Middle frontal gyrus (tissue), 1 donor: ENCODE measurements at regions not wholly inside any gene's neighbourhood (a gene's known extent, or its start where the extent isn't known, plus 50 kb on each side); places are given as distances from the start of the nearest gene placed in this dataset.

Source experiments
- DNase-seq: peaks from one replicate; pipeline ENCODE4 v3.0.0-alpha.2; 2015; ENCODE audit warnings: low spot score; ENCODE audit errors: extremely low spot score

DNA sequence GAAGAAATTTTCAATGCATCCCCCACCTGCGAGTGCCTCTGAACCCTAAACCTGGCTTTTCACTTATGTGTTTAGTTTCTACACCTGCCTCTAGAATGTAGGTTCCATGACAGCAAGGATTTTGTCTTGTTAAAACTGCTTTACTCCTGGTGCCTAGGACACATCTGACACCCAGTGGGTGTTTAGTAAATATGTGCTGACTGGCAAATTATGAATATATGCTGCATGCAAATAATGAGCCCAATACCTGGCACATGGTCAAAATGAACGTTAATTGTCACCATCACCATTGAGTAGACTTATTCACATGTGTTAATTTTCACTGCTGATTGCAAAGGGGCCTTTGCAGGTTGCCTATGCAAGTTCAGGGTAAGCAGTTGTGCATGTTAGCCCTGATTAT, 249.9 kb upstream of the WWC1 start:
- no peak for DNase-seq

DNA sequence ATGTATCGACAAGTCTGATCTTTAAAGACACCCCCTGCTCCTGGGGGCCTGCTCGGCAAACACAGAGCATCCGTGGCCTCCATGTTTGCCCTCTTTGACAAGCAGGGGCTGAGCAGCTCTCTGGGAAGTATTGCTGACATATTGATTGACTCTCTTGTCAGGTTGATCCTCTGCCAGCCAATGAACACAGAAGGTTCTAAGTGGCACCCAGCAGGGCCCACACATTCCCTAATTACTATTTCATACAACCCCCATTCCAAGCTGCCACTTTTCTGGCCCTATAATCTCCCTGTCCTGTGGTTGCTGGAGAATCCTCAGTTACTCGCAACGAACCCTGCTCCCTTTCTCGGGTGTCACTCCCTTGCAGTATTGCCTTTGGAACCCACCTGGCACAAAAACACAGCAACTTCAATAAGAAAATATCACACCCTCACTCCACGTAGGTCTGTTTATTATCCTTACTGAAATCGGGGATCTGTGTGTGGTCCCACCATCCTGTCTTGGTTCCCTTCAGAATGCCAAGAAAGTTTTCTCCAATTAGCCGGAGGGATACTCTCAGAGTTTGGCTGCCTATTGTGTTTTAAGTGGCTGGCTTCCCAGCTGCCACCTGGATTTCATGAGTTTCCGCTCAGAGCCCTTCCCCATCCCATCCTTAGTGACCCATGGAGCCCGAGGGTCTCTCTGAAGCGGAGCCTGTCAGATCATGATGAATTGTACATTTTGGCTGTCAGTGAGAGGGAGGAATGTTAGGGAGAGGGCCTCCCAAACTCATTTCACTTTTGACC, 249.0 kb upstream of the WWC1 start:
- no peak for DNase-seq

DNA sequence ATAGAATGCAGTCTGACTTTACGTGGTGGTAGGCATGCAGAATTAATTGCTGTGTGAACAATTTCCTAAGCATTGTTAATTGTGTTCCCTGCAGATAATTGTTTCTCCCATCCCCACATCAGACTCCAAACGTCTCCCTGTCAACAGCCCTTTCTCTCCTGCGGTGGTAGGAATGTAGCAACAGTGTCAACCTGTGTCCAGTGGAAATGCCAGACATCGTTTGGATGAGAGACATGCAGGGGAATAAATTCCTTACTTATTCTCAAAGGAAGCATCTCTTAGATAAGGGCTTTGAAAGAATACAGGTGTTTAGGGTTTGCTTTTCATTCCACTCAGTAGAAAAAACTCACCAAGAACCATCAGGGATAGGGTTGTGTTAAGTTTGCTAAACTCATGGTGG, 245.3 kb upstream of the WWC1 start:
- DNase-seq, result no peak

DNA sequence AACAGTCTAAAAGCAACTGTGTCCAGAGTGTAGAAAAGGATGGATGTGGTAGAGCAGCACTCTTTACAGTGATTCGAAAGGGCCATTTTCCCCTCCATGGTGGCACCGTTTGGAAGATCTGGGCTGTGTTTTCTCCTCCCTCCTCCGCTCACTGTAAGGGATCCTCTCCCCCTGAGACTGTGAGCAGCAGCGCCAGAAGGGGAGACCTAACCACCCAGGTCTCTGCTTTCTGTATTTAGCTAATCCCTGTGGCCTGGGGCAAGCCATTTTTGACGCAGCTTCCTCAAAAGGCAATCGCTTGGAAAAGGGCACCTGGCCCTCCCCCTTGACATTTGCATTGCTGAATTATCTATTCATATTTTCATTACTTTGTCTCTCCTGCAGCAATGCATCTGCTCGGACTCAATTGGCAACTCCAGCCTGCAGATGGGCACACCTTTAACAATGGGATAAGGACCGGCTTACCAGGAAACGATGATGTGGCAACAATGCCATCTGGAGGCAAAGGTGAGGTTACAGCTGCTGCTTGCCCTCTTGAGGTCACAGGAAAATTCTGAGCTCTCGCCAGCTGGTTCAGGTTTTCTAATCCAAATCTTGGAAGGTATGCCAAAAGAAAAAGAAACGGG, 244.3 kb upstream of the WWC1 start:
- DNase-seq, result no peak

DNA sequence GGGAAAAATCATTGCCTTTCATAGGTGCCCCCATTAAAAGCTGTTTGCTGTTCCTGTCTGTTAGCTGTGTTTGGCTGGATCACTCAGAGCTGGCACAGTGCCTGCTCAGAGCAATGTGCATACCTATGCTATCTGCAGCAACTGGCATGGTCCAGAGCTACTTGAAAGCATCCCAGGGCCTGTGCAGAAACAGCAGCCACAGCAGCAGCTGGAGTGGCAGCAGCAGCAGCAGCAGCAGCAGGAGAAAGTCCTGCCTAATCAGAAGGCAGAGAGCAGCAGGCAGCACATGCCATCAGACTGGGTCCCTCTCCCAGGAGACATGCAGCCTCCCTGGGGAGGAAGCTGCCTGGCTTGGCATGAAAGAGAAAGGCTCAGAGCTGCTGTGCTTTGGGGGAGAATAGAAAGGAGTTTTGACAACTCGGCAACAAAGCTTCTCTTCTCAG, 243.8 kb upstream of the WWC1 start:
- no peak for DNase-seq

DNA sequence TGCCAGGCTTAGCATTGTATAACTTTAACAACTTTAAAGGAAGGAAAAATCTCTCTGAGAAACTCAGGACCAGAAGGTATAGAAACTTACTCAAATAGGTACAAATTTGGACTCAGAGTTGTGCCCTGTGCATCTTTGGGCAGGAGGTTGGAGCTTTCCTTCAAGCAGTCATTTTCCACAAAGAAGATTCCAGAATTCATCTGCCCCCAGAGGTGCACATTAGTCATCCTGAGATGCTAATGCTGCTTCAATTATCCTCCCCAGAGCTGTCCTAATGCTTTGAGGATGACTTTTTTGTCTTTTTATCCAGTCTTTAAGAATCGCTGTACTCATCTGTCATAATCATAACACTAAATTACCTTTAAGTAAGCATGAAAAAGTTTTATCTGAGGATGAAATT, 243.0 kb upstream of the WWC1 start:
- no peak for DNase-seq

DNA sequence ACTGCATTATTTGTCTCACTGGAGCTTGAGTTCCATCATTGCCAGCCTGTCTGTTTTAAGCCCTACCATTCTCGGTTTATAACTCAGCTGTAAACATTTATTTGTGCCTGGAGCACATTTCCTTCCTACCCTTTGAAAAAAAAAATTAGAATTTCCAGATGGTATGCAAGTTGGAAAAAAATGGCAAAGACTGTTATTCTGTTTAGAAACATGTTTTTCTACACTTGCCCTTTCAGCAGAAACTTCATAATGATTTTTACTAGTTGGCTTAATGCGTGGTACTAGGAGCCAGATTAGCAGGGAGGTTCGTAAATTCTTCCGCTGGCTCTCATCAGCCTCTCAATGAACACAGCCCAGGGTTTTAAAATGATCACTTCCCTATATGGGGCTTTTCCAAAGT, 238.8 kb upstream of the WWC1 start:
- DNase-seq, result no peak

DNA sequence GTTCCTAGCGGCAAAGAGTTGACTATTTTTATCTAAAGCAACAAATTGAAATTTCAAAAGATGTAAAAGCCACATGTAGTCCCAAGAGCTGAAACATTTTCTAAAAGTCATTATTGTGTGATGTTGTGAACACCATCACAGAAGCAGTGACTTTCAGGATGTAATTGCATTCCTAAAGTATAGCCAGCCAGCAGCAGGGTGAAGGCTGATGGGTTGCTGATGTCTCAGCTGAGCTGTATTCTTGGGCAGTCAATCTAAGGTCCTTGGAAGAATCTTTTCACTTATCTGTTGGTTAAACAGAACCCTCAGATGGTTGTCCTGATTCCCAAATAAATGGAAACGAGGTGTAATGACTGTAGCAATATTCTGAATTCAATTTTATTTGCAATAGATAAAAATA, 237.4 kb upstream of the WWC1 start:
- DNase-seq, result no peak

DNA sequence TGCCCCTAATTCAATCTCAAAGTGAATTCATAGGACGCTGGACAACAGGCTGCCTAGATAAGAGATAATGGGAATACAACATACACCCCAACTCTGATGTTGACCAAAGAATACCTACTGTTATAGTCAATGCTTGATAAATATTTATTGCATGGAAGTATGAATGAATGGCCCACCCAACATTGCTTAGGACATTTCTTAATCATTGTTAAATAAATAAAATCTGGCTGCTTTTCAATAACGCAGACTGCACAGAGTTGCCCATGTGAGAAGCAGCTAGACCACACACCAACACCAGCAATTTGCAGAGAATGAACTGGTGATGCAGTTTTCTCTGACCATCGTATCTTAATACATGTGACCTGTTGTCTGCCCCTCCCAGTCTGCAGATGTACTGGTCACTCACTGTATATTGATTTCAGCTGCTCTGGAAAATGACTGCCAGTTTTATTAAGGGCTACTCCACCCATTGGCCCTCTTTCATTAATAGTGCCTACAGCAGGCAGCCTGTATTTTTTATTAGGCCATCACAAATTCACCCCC, 236.2 kb upstream of the WWC1 start:
- DNase-seq, result no peak

DNA sequence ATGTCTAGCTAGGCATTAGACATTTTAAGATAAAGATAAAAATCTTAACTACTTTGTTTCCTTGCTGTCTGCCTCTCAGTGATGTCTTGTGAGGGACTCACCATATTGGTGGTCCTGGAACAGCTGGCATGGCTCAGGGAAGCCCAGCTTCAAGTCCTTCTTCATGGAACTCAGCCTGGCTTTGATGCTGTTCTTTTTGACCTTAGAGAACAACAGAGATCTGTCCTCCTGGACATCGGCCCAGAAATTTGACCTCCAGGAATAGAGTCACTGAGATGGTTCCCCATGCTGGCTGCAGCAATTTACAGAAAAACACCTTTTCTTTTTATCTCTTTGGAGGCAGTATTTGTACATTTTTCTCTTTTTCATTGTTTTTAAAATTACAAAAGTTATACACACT, 235.5 kb upstream of the WWC1 start:
- no peak for DNase-seq

DNA sequence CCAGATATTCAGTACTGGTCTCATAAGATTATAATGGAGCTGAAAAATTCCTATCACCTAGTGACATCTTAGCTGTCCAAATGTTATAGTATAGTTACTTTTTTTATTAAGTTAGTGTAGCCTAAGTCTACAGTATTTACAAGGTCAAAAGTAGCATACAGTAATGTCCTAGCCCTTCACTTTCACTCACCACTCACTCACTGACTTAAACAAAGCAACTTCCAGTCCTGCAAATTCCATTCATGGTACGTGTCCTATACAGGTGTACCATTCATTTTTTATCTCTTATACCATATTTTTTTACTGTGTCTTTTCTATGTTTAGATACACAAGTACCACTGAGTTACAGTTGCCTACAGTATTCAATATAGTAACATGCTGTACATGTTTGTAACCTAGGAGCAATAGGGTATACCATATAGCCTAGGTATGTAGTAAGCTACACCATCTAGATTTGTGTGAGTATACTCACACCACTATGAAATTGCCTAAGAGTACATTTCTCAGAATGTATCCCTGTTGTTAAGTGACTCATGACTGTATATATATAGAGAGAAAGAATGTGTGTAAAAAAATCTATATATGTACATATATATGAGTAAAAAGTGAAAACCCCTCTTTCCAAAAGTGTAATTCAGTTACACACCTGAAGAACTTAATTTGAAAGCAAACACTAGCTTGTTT, 234.8 kb upstream of the WWC1 start:
- no peak for DNase-seq

DNA sequence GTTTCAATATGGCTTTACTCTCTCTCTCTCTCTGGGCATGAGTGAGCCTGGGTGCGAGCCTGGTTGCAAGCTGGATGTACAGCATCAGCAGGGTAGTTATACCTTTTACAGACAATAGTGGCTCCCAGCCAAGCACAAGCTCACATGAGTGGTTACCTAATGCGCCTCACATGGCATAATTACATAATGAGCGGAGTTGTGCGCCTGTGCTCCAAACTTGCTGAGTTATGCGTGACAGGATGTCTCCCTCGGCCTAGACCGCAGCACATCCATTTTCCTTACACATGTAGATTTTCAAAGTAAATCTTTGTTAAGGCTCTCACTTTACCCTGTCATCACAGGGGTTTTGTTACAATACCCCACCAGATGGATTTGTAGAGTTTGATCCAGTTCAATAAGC, 233.5 kb upstream of the WWC1 start:
- no peak for DNase-seq

DNA sequence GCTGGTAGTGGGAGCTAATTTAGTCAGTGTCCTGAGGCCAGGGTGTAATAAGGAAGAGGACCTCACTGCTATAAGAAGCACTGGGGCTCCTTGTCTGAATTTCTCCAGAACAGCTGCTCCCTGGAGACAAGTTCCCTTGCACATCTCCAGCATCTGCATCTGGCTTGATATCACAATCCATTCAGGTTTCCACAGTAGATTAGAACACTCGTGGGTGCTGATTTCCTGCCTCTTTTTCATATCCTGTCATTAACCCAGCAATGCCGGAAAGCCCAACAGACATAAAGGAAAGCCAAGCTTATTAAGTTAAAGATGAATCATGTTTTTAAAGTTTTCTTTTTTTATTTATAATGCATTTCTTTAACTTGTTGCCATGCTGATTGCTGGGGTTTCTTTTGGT, 232.3 kb upstream of the WWC1 start:
- no peak for DNase-seq

DNA sequence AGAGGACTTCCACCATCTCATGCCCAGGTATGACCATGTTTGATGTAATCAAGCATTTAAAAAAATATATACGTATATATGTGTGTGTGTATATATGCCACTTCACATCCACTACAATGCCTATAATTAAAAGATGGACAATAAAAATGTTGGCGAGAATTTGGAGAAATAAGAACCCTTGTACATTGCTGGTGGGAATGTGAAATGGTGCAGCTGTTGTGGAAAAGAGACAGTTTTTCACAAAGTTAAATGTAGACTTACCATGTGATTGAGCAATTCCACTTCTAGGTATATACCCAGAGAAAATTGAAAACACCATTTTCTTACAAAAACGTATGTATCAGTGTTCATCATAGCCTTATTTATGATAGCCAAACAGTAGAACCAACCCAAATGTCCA, 229.2 kb upstream of the WWC1 start:
- DNase-seq, result no peak

DNA sequence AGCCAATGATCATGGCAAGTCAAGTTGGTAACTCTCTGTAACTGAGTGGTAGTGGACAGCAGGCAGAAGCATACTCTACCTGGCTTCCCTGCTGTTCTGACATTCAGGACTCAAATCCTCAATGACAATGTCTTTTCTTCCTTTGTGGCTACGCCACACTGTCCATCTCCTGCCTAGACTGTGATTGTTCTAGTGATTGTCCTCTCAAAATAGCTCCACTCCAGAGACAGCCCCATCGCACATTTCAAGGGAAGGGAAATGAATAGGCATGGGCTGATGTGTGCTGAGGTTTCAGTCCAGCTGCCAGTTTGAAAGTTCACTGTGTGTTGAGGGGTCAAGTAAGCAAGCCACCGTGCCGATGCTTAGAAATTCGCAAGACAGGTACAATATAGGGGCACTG, 227.0 kb upstream of the WWC1 start:
- DNase-seq, result no peak

DNA sequence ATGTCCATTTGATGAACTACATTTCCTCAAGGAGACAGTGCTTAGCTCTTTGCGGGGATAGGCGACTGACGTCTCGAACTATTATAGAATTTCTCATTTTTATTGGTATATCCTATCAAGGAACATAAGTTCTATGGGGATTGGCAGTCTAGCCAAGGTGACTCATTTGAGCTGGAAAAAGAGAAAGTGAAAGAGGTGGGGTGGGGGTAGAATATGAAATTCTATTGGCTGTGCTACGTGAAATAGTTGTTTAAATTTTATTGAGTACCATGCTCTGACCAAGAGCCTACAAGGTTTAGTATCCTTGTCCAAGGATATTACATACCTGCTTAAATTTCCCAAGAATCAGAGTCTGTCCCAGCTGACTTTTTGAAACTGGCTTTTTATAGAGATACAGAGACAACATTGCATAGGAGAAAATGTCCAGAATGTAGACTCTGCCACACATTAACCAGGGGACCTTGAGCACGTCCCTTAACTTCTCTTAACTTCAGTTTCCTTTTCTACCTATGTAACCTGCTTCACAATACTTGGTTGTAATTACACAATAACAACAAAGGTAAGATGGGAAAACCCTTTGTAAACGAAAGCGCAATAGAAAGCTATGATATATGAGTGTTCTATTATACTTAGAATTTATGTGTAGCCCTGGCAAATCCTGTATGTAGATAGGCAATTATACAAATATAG, 226.4 kb upstream of the WWC1 start:
- no peak for DNase-seq

DNA sequence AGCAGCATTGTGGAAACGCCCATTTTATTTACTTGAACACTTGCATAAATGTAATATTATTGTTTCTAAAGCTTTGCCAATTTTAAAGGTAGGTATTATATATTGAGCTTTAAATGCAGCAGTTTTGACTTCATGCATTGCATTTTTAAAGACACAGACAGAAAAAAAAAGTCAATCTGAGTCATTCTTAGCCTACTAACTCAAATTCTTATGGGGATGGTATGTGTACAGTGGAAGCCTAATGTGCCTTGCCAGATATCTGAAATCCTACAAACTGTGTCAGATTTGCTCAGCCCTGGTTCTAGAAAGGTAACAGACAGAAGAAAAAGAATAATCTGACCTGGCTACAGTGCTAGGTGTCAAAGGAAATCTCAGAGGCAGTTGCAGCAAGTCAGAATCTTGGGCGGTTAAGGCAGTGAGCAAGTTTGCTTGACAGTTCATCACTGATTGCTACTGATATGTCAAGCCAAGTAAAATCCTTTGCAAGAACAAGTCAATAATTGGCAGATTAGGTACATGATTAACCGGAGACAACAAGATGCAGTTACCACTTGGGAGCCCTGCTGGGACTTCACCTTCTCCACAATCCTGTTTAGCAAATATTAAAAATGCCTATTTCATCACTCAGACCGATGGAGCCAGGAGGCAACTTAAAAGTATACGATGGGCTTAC, 224.8 kb upstream of the WWC1 start:
- no peak for DNase-seq

DNA sequence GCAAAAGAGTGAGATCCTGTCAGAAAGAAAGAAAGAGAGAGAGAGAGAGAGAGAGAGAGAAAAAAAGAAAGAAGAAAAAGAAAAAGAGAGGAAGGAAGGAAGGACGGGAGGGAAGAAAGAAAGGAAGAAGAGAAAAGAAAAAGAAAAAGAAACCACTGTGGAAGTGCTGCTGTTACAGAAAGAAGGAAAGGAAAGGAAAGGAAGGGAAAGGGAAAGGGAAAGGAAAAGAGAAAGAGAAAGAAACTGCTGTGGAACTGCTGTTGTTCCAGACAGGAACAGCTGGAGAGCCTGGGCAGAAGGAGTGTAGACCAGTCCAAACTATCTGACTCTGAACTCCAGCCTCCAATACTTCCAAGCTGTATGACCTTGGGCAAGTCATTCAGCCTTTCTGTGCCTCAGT, 220.7 kb upstream of the WWC1 start:
- no peak for DNase-seq

DNA sequence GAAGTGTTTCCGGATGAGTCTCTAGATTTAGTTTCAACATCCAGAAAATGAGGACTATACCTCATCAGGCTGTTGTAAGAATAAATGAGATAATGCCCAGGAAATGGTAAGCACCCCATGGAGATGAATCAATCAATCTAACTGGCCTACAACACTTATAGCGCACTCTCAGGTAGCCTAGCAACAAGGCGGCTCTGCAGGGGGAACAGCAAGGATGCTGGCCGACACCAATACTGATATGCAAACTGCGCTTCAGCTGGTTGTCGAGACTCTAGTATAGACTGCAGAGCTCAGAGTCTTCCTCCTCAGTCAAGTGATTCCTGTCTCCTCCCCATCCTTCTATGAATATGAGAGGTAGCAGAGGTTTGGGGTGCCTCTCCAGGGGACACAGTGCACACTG, 218.8 kb upstream of the WWC1 start:
- DNase-seq, result no peak

DNA sequence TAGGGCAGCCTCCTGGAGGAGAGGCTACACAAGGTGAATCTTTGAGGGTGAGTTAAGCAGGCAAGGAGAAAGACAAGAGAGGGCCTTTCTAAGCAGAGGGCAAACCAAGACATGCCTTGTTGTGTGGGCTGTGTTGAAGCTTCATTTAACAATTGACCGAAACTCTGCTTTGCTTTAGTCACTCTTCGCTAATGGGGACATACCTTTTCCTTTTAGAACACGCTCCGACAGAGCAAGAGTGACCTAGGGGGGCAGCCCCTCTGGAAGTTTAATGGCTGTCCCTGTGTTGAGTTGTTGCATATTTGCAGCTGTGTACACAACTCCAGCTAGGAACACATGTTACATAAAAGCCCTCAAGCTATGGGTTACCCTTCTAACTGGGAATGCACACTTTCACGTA, 218.1 kb upstream of the WWC1 start:
- no peak for DNase-seq
